Trophoblast cell (in vitro differentiated cells and primary cell): ENCODE measurements at regions not wholly inside any gene's neighbourhood (a gene's known extent, or its start where the extent isn't known, plus 50 kb on each side); places are given as distances from the start of the nearest gene placed in this dataset.
"Not testable (repeated sequence)": the region's sequence is repeated elsewhere in the genome, so short reads cannot be mapped to it uniquely, and the experiment has no call there.

ENCODE experiments used
- DNase-seq, 2 donors: peaks; one replicate each; pipeline ENCODE4 v3.0.0-alpha.2; 2016
- H2AFZ ChIP-seq: 2 replicates; pipeline ENCODE4 v1.6.1; 2013; ENCODE audit warnings: low read length, moderate library complexity, mild to moderate bottlenecking; ENCODE audit not compliant: insufficient read depth, poor library complexity
- H2AK5ac ChIP-seq: 2 replicates; pipeline ENCODE4 v1.6.1; 2013; ENCODE audit warnings: mild to moderate bottlenecking, low read length
- H2BK120ac ChIP-seq: 2 replicates; pipeline ENCODE4 v1.6.1; 2013; ENCODE audit warnings: low read length, mild to moderate bottlenecking, moderate library complexity; ENCODE audit not compliant: insufficient read depth, poor library complexity
- H2BK12ac ChIP-seq: 2 replicates; pipeline ENCODE4 v1.6.1; 2013; ENCODE audit warnings: mild to moderate bottlenecking, low read length, moderate library complexity
- H2BK5ac ChIP-seq: 2 replicates; pipeline ENCODE4 v1.6.1; 2013; ENCODE audit warnings: low read length, low read depth, moderate library complexity, mild to moderate bottlenecking; ENCODE audit not compliant: poor library complexity
- H3K14ac ChIP-seq: 2 replicates; pipeline ENCODE4 v1.6.1; 2013; ENCODE audit warnings: mild to moderate bottlenecking, low read length
- H3K18ac ChIP-seq: 2 replicates; pipeline ENCODE4 v1.6.1; 2013; ENCODE audit warnings: mild to moderate bottlenecking, low read length
- H3K23ac ChIP-seq: 2 replicates; pipeline ENCODE4 v1.6.1; 2013; ENCODE audit warnings: low read length
- H3K27ac ChIP-seq: 2 replicates; pipeline ENCODE4 v1.5.1; 2013; ENCODE audit warnings: low read depth, mild to moderate bottlenecking, inconsistent platforms, low read length, moderate library complexity
- H3K27me3 ChIP-seq: 2 replicates; pipeline ENCODE4 v1.6.1; 2013; ENCODE audit warnings: inconsistent platforms, mild to moderate bottlenecking, low read length, moderate library complexity; ENCODE audit not compliant: insufficient read depth
- H3K36me3 ChIP-seq, 2 experiments: 1 replicate in 1 of 2; 2 replicates in 1 of 2; pipeline ENCODE4 v1.6.1; 2013; ENCODE audit warnings: low read length in 2 of 2, mild to moderate bottlenecking in 2 of 2, moderate library complexity in 1 of 2; ENCODE audit not compliant: insufficient read depth in 2 of 2, control insufficient read depth in 1 of 2
- H3K4ac ChIP-seq: 2 replicates; pipeline ENCODE4 v1.6.1; 2013; ENCODE audit warnings: low read depth, mild to moderate bottlenecking, low read length, moderate library complexity
- H3K4me1 ChIP-seq, 2 experiments: 1 replicate in 1 of 2; 2 replicates in 1 of 2; pipeline ENCODE4 v1.6.1; 2013; ENCODE audit warnings: low read length in 2 of 2, mild to moderate bottlenecking in 2 of 2, moderate library complexity in 1 of 2; ENCODE audit not compliant: insufficient read depth in 2 of 2, control insufficient read depth in 1 of 2
- H3K4me2 ChIP-seq: 2 replicates; pipeline ENCODE4 v1.6.1; 2013; ENCODE audit warnings: inconsistent platforms, mild to moderate bottlenecking, low read length, moderate library complexity
- H3K4me3 ChIP-seq: 2 replicates; pipeline ENCODE4 v1.5.1; 2013; ENCODE audit warnings: mild to moderate bottlenecking, low read depth, low read length, inconsistent platforms
- H3K79me1 ChIP-seq: one replicate; pipeline ENCODE4 v1.6.1; 2013; ENCODE audit warnings: low read length
- H3K79me2 ChIP-seq: 2 replicates; pipeline ENCODE4 v1.6.1; 2013; ENCODE audit warnings: low read length, mild to moderate bottlenecking; ENCODE audit not compliant: control insufficient read depth, insufficient read depth, poor library complexity
- H3K9ac ChIP-seq: 2 replicates; pipeline ENCODE4 v1.6.1; 2013; ENCODE audit warnings: mild to moderate bottlenecking, low read length
- H3K9me3 ChIP-seq: 2 replicates; pipeline ENCODE4 v1.6.1; 2013; ENCODE audit warnings: low read depth, mild to moderate bottlenecking, control low read depth, inconsistent platforms, low read length; ENCODE audit not compliant: insufficient read depth
- H4K12ac ChIP-seq: 2 replicates; pipeline ENCODE4 v1.6.1; 2013; ENCODE audit warnings: low read depth, mild to moderate bottlenecking, low read length, moderate library complexity
- H4K8ac ChIP-seq: 2 replicates; pipeline ENCODE4 v1.6.1; 2013; ENCODE audit warnings: low read depth, mild to moderate bottlenecking, low read length, moderate library complexity
- H4K91ac ChIP-seq: one replicate; pipeline ENCODE4 v1.6.1; 2013; ENCODE audit warnings: low read depth, mild to moderate bottlenecking, low read length, moderate library complexity
- WGBS: extraction: QIAGEN DNeasy Blood & Tissue Kit; methylation state at CpG from one replicate; pipeline ENCODE4 v1.1.7; 2013; ENCODE audit warnings: missing lambda C conversion rate; ENCODE audit not compliant: insufficient read length, insufficient coverage; ENCODE audit errors: extremely low coverage; 5-methylcytosine and 5-hydroxymethylcytosine counted together

- not testable (repeated sequence) for H3K4ac ChIP-seq, H4K91ac ChIP-seq, H2BK12ac ChIP-seq, H3K36me3 ChIP-seq, H3K9me3 ChIP-seq, H3K4me3 ChIP-seq, H3K23ac ChIP-seq, H2AFZ ChIP-seq, H2BK120ac ChIP-seq, H4K8ac ChIP-seq, H3K9ac ChIP-seq, H3K4me1 ChIP-seq, H3K14ac ChIP-seq, H3K27me3 ChIP-seq, H2AK5ac ChIP-seq, H4K12ac ChIP-seq, DNase-seq, H3K79me1 ChIP-seq, H3K79me2 ChIP-seq, H3K18ac ChIP-seq, H3K27ac ChIP-seq, H3K4me2 ChIP-seq, H2BK5ac ChIP-seq
- WGBS = no CpG with 5 or more reads among the region's 7 CpGs
Observed at GRCh38 chr7:10649120-10649519, 324.6 kb upstream of the PHF14 start.

GRCh38 chr7:10655031-10655430 is 318.6 kb upstream of the PHF14 start:
- Histone ChIP-seq H2BK12ac (no peak overlapping the region), H3K79me2 (no peaks in the 10 kb centered on the region), H3K4me2 (no peak overlapping the region), H3K27me3 (no peaks in the 10 kb centered on the region), H3K9ac (no peak overlapping the region), H4K91ac (no peak overlapping the region), H2BK120ac (no peak overlapping the region), H3K4ac (no peak overlapping the region), H3K36me3 (no peaks in the 10 kb centered on the region), H3K4me1 (no peaks in the 10 kb centered on the region), H3K27ac (no peak overlapping the region), H2BK5ac (no peak overlapping the region), H4K12ac (no peak overlapping the region), H3K4me3 (no peak overlapping the region), H2AFZ (no peak overlapping the region), H3K14ac (no peak overlapping the region), H3K23ac (no peak overlapping the region), H2AK5ac (no peak overlapping the region), H3K79me1 (no peaks in the 10 kb centered on the region), H3K9me3 (no peaks in the 10 kb centered on the region), H3K18ac (no peak overlapping the region), H4K8ac (no peak overlapping the region)
- no CpG with 5 or more reads among the region's 1 CpG for WGBS
- DNase-seq = no peak

GRCh38 chr7:10657201-10657600 is 316.5 kb upstream of the PHF14 start:
- H3K36me3 ChIP-seq = no peaks in the 10 kb centered on the region
- no peak overlapping the region for H3K18ac ChIP-seq
- H2AK5ac ChIP-seq = no peak overlapping the region
- H4K8ac ChIP-seq = no peak overlapping the region
- H3K9me3 ChIP-seq = no peaks in the 10 kb centered on the region
- H3K4me3 ChIP-seq = no peak overlapping the region
- H3K27ac ChIP-seq = no peak overlapping the region
- H3K9ac ChIP-seq = no peak overlapping the region
- no peak overlapping the region for H3K4ac ChIP-seq
- no peaks in the 10 kb centered on the region for H3K27me3 ChIP-seq
- no peak overlapping the region for H2BK12ac ChIP-seq
- H2BK5ac ChIP-seq = no peak overlapping the region
- H4K91ac ChIP-seq = no peak overlapping the region
- no peak overlapping the region for H2AFZ ChIP-seq
- H3K23ac ChIP-seq = no peak overlapping the region
- H2BK120ac ChIP-seq = no peak overlapping the region
- H3K79me1 ChIP-seq = no peaks in the 10 kb centered on the region
- H3K14ac ChIP-seq = no peak overlapping the region
- no peaks in the 10 kb centered on the region for H3K4me1 ChIP-seq
- no peak overlapping the region for H3K4me2 ChIP-seq
- H4K12ac ChIP-seq = no peak overlapping the region
- H3K79me2 ChIP-seq = no peaks in the 10 kb centered on the region
- no CpG with 5 or more reads among the region's 1 CpG for WGBS
- no peak for DNase-seq

- Histone ChIP-seq H3K9ac (no peak overlapping the region), H3K4me2 (no peak overlapping the region), H4K91ac (no peak overlapping the region), H2AFZ (no peak overlapping the region), H4K8ac (no peak overlapping the region), H3K36me3 (no peaks in the 10 kb centered on the region), H3K23ac (no peak overlapping the region), H4K12ac (no peak overlapping the region), H2AK5ac (no peak overlapping the region), H3K79me1 (no peaks in the 10 kb centered on the region), H3K4me1 (no peaks in the 10 kb centered on the region), H2BK12ac (no peak overlapping the region), H3K9me3 (no peaks in the 10 kb centered on the region), H3K4me3 (no peak overlapping the region), H2BK5ac (no peak overlapping the region), H2BK120ac (no peak overlapping the region), H3K18ac (no peak overlapping the region), H3K27me3 (no peaks in the 10 kb centered on the region), H3K27ac (no peak overlapping the region), H3K14ac (no peak overlapping the region), H3K4ac (no peak overlapping the region), H3K79me2 (no peaks in the 10 kb centered on the region)
- DNase-seq = no peak
Observed at GRCh38 chr7:10657837-10658236, 315.8 kb upstream of the PHF14 start.

GRCh38 chr7:10662491-10662890 is 311.2 kb upstream of the PHF14 start:
- H3K4me1 ChIP-seq = no peaks in the 10 kb centered on the region
- H4K8ac ChIP-seq = no peak overlapping the region
- no peak overlapping the region for H4K91ac ChIP-seq
- no peak overlapping the region for H3K23ac ChIP-seq
- H2AFZ ChIP-seq = no peak overlapping the region
- no peak overlapping the region for H3K14ac ChIP-seq
- WGBS = no CpG with 5 or more reads among the region's 1 CpG
- no peak overlapping the region for H3K4me2 ChIP-seq
- H3K9me3 ChIP-seq = no peaks in the 10 kb centered on the region
- H2BK120ac ChIP-seq = no peak overlapping the region
- no peak overlapping the region for H2BK5ac ChIP-seq
- H3K4me3 ChIP-seq = no peak overlapping the region
- DNase-seq = no peak
- H3K18ac ChIP-seq = no peak overlapping the region
- no peak overlapping the region for H4K12ac ChIP-seq
- no peaks in the 10 kb centered on the region for H3K79me1 ChIP-seq
- H3K27me3 ChIP-seq = no peaks in the 10 kb centered on the region
- H3K36me3 ChIP-seq = no peaks in the 10 kb centered on the region
- H3K4ac ChIP-seq = no peak overlapping the region
- no peak overlapping the region for H3K27ac ChIP-seq
- no peaks in the 10 kb centered on the region for H3K79me2 ChIP-seq
- H3K9ac ChIP-seq = no peak overlapping the region
- H2BK12ac ChIP-seq = no peak overlapping the region
- H2AK5ac ChIP-seq = no peak overlapping the region
